ENCODE measurements at regions not wholly inside any gene's neighbourhood (a gene's known extent, or its start where the extent isn't known, plus 50 kb on each side); places are given as distances from the start of the nearest gene placed in this dataset.

DNA sequence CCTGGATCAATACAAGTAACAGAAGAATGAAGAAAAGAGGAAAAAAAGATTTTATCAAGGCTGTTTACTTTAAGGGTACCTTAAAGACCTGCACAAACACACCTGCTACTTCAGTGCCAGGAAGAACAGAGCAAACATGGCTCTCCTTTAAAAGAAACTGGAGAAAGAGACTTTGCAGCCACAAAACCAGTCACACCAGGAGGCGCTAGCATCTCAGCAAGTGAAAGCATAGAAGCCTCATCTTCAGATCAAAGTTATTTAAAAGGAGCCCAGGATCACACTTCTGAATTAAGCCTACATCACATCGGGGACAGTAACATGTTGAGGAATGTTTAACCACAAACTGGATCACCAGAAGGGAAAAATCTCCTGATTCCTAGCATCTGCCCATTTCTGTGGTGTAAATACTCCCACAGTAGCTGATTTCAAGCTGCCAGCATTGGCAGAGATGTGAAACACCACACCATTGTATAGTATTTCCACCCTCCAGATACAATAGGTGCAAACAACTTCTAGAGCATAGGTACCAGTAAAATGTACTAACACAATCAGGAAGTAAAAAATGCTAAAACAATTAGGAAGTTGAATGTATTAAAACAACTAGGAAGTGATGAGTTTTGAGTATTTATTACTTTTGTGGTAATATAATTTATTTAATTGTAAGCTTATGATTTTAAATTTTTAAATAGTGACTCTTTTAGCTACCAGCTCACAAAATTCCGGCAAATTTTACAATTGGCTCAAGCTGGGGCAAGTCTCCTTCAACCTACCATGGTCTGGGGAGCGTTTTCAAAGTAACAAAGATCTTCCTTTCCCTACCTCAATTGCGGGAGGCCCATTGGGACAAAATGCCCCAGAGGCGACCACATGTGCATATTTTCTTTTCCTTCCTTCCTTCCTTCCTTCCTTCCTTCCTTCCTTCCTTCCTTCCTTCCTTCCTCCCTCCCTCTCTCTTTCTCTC lies 105.3 kb upstream of the CLDN14 start:
- intact Hi-C loops (cut with micrococcal nuclease) = loop anchor here (5.0 kb wide), 1 partner anchor 83 kb away; no protein-coding TSS in a partner anchor
- no peak for ATAC-seq
- WGBS (ENCODE audit: insufficient coverage) = 85% methylated on average over 6 of the region's 6 CpGs

DNA sequence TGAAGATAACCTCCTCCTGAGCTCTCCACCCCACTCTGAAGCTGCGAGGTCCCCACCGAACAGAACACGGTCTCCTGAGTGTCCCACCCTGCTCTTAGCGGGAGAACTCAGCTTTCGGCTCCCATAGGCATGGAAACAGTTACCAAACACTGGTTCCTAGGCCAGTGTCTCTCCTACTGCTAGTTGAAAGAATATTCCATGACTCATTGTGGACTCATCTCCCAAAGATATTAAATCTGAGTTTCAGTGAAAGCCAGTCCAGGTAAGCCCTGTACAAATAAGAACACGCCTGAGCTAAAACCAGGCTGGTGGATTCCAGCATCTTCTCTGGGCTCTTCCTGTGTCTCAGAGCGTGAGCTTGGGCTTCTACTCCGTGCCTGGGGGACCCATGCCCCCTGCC lies 107.5 kb upstream of the CLDN14 start:
- Mint-ChIP-seq H3K9me3 (no peaks in the 10 kb centered on the region), H3K36me3 (no peaks in the 10 kb centered on the region), H3K4me3 (no peak overlapping the region), H3K27ac (no peak overlapping the region), H3K27me3 (ENCODE audit: low read depth in 2 of 2) (peaks cover 0 to 2% of the 10 kb centered on the region in 2 donors), H3K4me1 (no peaks in the 10 kb centered on the region)
- no peak overlapping the region for H3K4me3 ChIP-seq (ENCODE audit: low read length)
- H3K27ac ChIP-seq (ENCODE audit: low read length) = no peak overlapping the region
- DNase-seq (no peak), ATAC-seq (no peak)
- H3K27me3 ChIP-seq (ENCODE audit: control insufficient read depth, insufficient read depth, low read length) = no peaks in the 10 kb centered on the region
- no peaks in the 10 kb centered on the region for H3K9me3 ChIP-seq (ENCODE audit: control insufficient read depth, insufficient read depth, low read length)
- H3K4me1 ChIP-seq (ENCODE audit: control insufficient read depth, insufficient read depth, low read length) = no peaks in the 10 kb centered on the region
- no peaks in the 10 kb centered on the region for H3K36me3 ChIP-seq (ENCODE audit: control insufficient read depth, insufficient read depth, low read length)
- TF ChIP-seq, protein P1, sequence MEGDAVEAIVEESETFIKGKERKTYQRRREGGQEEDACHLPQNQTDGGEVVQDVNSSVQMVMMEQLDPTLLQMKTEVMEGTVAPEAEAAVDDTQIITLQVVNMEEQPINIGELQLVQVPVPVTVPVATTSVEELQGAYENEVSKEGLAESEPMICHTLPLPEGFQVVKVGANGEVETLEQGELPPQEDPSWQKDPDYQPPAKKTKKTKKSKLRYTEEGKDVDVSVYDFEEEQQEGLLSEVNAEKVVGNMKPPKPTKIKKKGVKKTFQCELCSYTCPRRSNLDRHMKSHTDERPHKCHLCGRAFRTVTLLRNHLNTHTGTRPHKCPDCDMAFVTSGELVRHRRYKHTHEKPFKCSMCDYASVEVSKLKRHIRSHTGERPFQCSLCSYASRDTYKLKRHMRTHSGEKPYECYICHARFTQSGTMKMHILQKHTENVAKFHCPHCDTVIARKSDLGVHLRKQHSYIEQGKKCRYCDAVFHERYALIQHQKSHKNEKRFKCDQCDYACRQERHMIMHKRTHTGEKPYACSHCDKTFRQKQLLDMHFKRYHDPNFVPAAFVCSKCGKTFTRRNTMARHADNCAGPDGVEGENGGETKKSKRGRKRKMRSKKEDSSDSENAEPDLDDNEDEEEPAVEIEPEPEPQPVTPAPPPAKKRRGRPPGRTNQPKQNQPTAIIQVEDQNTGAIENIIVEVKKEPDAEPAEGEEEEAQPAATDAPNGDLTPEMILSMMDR (IDR thresholded peaks at IDR 0.05) = no peak
- intact Hi-C loops (cut with micrococcal nuclease) = loop anchor here (5.0 kb wide), 1 partner anchor 85 kb away; no protein-coding TSS in a partner anchor
- 92% methylated on average over 8 of the region's 8 CpGs for WGBS (ENCODE audit: insufficient coverage)

More for the DNA sequence above, 105.3 kb upstream of the CLDN14 start:
- Mint-ChIP-seq H3K36me3 (no peaks in the 10 kb centered on the region), H3K4me1 (no peaks in the 10 kb centered on the region), H3K27ac (no peak overlapping the region), H3K27me3 (ENCODE audit: low read depth in 2 of 2) (peaks cover 0 to 5% of the 10 kb centered on the region in 2 donors), H3K9me3 (no peaks in the 10 kb centered on the region), H3K4me3 (no peak overlapping the region)
- H3K9me3 ChIP-seq (ENCODE audit: control insufficient read depth, insufficient read depth, low read length) = no peaks in the 10 kb centered on the region
- H3K4me3 ChIP-seq (ENCODE audit: low read length) = no peak overlapping the region
- H3K27me3 ChIP-seq (ENCODE audit: control insufficient read depth, insufficient read depth, low read length) = no peaks in the 10 kb centered on the region
- no peaks in the 10 kb centered on the region for H3K4me1 ChIP-seq (ENCODE audit: control insufficient read depth, insufficient read depth, low read length)
- H3K27ac ChIP-seq (ENCODE audit: low read length) = no peak overlapping the region
- no peaks in the 10 kb centered on the region for H3K36me3 ChIP-seq (ENCODE audit: control insufficient read depth, insufficient read depth, low read length)
- peak in 1 of 2 donors; percentile 66 for DNase-seq
- TF ChIP-seq, protein P1 (IDR thresholded peaks at IDR 0.05) = no peak

DNA sequence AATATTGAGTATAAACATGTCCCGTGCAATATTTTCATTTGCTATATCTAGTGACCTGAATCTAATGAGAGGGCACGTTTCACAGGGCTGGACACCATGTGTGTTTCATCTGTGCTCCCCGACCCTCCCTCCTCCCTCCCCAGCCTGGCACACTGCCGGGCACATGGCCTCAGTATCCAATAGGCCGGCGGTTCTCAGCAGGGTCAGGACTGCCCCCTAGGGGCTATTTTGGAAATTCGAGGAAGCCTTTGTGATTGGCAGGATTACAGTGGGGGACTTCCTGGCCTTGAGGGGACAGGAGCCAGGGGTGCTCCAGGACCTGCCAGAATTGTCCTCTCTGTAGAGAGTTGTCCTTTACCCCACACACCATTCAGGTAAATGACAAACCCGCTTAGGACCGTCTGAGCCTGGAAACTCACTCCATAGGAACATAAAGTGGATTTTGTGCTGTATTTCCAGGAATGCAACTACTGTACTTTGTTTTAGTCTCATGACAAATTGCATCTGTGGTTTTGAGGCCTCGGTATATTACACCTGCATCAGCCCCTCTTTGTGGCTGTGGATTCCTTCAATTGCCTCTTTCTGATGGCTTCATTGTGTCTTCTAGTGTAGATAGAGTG lies 109.5 kb upstream of the SIM2 start:
- H3K4me1 ChIP-seq (ENCODE audit: control insufficient read depth, insufficient read depth, low read length) = no peaks in the 10 kb centered on the region
- ATAC-seq = peak; percentile 52 to 85 (median 52)

More for the DNA sequence above, 109.5 kb upstream of the SIM2 start:
- Mint-ChIP-seq H3K27ac (no peak overlapping the region), H3K36me3 (no peaks in the 10 kb centered on the region), H3K27me3 (ENCODE audit: low read depth in 2 of 2) (peaks cover 3 to 8% of the 10 kb centered on the region in 2 donors), H3K4me3 (no peak overlapping the region), H3K4me1 (no peaks in the 10 kb centered on the region), H3K9me3 (no peaks in the 10 kb centered on the region)
- intact Hi-C loops (cut with micrococcal nuclease) = loop anchor here (1.0 to 5.0 kb wide), 2 partner anchors 87 to 169 kb away; no protein-coding TSS in a partner anchor
- TF ChIP-seq, protein P1 (IDR thresholded peaks at IDR 0.05) = peak; percentile 42
- DNase-seq = no peak
- Histone ChIP-seq H3K27me3 (ENCODE audit: control insufficient read depth, insufficient read depth, low read length) (no peaks in the 10 kb centered on the region), H3K4me3 (ENCODE audit: low read length) (no peak overlapping the region), H3K36me3 (ENCODE audit: control insufficient read depth, insufficient read depth, low read length) (no peaks in the 10 kb centered on the region), H3K9me3 (ENCODE audit: control insufficient read depth, insufficient read depth, low read length) (no peaks in the 10 kb centered on the region), H3K27ac (ENCODE audit: low read length) (no peak overlapping the region)
- WGBS (ENCODE audit: insufficient coverage) = 68% methylated on average over 5 of the region's 10 CpGs
